Activated CD4-positive, alpha-beta T cell treated with anti-CD3 and anti-CD28 coated beads, Interleukin-2, amount 10 ng/mL, durations not matched to agents 24 days and 14 days (primary cell): ENCODE measurements at regions not wholly inside any gene's neighbourhood (a gene's known extent, or its start where the extent isn't known, plus 50 kb on each side); places are given as distances from the start of the nearest gene placed in this dataset.

Experiments
- DNase-seq: peaks from one replicate; pipeline ENCODE4 v3.0.0; 2022
- H3K27ac Mint-ChIP-seq: one replicate; pipeline ENCODE4 v1.8.0; 2022; ENCODE audit warnings: mild to moderate bottlenecking, mixed read lengths
- H3K27me3 Mint-ChIP-seq: one replicate; pipeline ENCODE4 v1.8.0; 2022; ENCODE audit warnings: mixed read lengths
- H3K36me3 Mint-ChIP-seq: one replicate; pipeline ENCODE4 v1.8.0; 2022; ENCODE audit warnings: low read depth, mild to moderate bottlenecking, mixed read lengths
- H3K4me1 Mint-ChIP-seq: one replicate; pipeline ENCODE4 v1.8.0; 2021; ENCODE audit warnings: mixed read lengths
- H3K4me3 Mint-ChIP-seq: one replicate; pipeline ENCODE4 v1.8.0; 2022; ENCODE audit warnings: mild to moderate bottlenecking, moderate library complexity, mixed read lengths
- H3K9me3 Mint-ChIP-seq: one replicate; pipeline ENCODE4 v1.8.0; 2021; ENCODE audit warnings: mixed read lengths
- intact Hi-C: fragments of 100-400 bp; cut with micrococcal nuclease; formaldehyde crosslinking; loops from one replicate; pipeline ENCODE4 v1.15.1; 2023

DNA sequence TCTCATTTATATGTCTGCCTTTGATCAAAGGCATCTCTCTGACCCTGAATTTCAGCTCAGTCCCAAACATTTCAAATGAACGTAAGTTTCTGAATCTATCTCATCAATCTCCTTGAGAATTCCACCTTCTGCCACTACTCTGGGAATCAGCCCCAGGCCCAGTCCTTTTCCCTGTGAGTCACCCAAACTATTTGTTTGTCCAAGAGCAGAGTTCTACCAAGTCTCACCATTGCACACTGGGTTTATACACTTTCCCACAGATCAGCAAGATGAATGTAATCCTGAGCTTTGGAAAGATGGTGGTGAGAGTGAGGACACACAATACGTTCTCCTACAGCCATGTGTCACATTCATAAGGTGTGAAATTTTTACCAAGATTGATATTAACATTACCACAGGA lies 251.3 kb upstream of the VWC2 start:
- Mint-ChIP-seq H3K4me3 (no peak overlapping the region), H3K27ac (no peak overlapping the region), H3K27me3 (no peaks in the 10 kb centered on the region), H3K9me3 (no peaks in the 10 kb centered on the region), H3K36me3 (no peaks in the 10 kb centered on the region), H3K4me1 (no peaks in the 10 kb centered on the region)
- DNase-seq, result no peak
- intact Hi-C loops, result no loop called here

DNA sequence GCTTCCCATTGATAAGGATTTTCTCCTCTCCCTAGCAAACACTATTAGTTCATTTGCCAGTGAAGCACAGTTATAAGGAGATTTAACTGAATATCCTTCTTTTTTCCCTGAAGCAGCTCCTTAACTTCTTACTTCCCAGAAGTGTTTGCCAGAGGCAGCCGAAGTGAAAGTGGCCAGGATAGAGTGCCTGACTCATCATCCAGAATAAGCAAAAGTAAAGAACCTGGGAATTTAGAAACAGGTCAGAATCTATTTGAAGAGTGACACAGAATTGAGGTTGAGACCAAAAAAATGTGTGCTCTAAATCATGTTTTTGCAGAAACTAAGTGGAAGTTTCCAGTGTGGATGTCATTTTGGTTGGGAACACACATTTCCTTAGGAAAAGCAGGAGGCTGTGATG lies 249.6 kb upstream of the VWC2 start:
- H3K4me3 Mint-ChIP-seq, result no peak overlapping the region
- no peaks in the 10 kb centered on the region for H3K4me1 Mint-ChIP-seq
- no peaks in the 10 kb centered on the region for H3K9me3 Mint-ChIP-seq
- intact Hi-C loops, result no loop called here
- no peaks in the 10 kb centered on the region for H3K36me3 Mint-ChIP-seq
- DNase-seq, result no peak
- H3K27me3 Mint-ChIP-seq, result no peaks in the 10 kb centered on the region
- H3K27ac Mint-ChIP-seq, result no peak overlapping the region

DNA sequence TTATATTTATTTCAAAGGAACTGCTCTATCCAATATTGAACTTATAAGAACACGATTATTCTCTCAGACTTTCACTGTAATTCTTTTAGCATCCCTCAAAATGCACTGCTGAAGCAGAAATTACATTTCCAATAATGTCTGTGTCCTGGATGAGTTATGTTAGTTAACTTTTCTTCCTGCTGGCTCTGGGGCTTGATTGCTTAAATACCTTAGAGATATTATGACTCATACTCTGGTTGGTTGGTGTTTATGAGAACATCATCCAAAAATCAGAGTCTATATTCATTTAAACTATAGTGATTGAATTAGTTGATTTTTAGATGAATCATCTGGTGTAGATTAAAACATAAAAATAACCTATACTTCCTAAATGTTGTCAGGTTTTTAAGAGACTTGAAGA lies 246.3 kb upstream of the VWC2 start:
- Mint-ChIP-seq H3K27me3 (no peaks in the 10 kb centered on the region), H3K4me1 (no peaks in the 10 kb centered on the region), H3K36me3 (no peaks in the 10 kb centered on the region), H3K9me3 (no peaks in the 10 kb centered on the region), H3K4me3 (no peak overlapping the region), H3K27ac (no peak overlapping the region)
- intact Hi-C loops, result no loop called here
- DNase-seq, result no peak

DNA sequence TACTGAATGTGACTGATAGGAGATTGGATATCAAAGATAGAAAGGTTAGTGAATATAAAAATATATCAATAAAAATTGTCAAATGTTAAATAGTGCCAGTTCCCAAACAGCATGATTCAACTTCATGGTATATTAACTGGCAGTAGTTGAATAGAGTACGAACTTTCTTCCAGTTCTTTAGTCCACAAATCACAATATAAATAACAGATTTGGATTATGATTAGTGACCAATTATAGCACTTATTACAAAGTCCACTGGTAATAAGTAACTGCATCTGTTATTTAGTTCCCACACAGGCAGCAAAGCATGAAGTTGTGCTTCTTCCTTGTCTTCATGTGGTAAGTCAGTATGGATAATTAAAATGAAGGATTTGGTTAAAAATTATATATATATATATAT lies 243.0 kb upstream of the VWC2 start:
- Mint-ChIP-seq H3K9me3 (no peaks in the 10 kb centered on the region), H3K4me1 (no peaks in the 10 kb centered on the region), H3K4me3 (no peak overlapping the region), H3K27me3 (no peaks in the 10 kb centered on the region), H3K27ac (no peak overlapping the region), H3K36me3 (no peaks in the 10 kb centered on the region)
- intact Hi-C loops, result no loop called here
- DNase-seq, result no peak

DNA sequence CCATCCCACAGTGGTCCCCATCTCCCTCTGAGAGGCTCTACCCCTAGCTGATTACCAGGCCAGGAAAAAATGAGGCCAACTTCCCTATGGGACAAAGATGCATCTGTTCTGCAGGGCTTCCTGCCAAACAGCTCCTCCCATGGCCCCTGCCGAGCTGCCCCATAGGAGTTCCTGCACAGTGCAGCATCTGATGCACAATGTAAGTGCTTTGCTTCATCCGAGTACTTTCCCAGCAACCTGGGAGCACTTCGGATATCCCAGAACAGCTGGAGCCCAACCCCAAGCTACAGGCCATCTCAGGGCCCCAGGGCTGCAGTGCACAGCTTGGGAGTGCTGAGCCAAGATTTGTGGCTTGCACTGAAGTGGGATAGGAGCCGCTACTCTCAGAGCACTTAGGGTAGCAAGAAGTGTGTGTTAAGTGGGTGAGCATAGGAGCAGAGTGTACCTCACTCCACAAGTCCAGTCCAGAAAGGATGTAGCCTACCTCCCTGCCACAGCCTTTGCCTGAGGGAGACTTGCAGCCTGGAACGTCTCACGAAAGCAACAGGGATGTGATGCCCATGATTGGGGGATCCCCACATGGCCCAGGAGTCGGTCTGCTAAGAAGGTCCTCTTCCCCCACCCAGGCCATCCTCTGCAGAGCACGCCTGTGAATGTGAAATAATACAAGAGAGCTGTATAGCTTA lies 209.6 kb upstream of the VWC2 start:
- no peaks in the 10 kb centered on the region for H3K36me3 Mint-ChIP-seq
- no peak overlapping the region for H3K4me3 Mint-ChIP-seq
- no peak overlapping the region for H3K27ac Mint-ChIP-seq
- no peaks in the 10 kb centered on the region for H3K4me1 Mint-ChIP-seq
- no peak for DNase-seq
- H3K9me3 Mint-ChIP-seq, result peaks cover 6% of the 10 kb centered on the region
- H3K27me3 Mint-ChIP-seq, result no peaks in the 10 kb centered on the region
- intact Hi-C loops, result no loop called here

DNA sequence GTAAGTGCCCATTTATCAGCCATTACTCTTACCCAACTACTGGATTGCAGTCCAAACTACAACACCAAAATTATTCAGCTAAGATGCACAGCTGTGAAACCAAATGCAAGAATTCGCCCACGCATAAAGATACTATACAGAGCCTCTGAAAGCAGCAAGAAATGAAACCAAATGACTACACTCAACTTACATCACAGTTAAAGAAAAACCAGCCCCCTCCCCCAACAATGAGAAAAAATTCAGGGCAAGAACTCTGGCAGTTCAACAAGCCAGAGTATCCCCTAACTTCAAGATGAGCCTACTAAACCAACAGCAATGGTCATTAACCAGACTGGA lies 209.1 kb upstream of the VWC2 start:
- Mint-ChIP-seq H3K27ac (no peak overlapping the region), H3K4me3 (no peak overlapping the region), H3K36me3 (no peaks in the 10 kb centered on the region), H3K9me3 (peaks cover 6% of the 10 kb centered on the region), H3K4me1 (no peaks in the 10 kb centered on the region), H3K27me3 (no peaks in the 10 kb centered on the region)
- DNase-seq, result no peak
- intact Hi-C loops, result no loop called here

DNA sequence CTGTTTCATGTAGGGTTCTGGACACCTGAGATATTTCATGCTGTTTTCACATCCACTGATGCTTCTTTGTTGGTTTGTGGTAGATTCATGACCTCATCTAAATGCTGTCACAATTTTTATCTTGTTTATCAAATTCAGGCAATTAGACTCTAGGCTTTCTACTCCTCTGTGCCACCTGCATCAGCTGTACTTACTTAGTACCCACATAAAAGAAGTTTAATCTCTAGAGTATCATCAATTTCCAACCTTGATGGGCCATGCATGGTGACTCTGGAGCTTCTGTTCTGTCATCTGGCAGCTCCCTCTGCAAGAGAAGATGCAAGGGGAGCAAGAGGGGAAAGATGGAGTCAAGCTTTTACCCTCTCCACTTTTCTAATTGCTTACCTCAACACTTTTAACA lies 195.9 kb upstream of the VWC2 start:
- no peak for DNase-seq
- intact Hi-C loops, result no loop called here
- H3K4me3 Mint-ChIP-seq, result no peak overlapping the region
- H3K4me1 Mint-ChIP-seq, result no peaks in the 10 kb centered on the region
- no peaks in the 10 kb centered on the region for H3K36me3 Mint-ChIP-seq
- no peaks in the 10 kb centered on the region for H3K9me3 Mint-ChIP-seq
- no peak overlapping the region for H3K27ac Mint-ChIP-seq
- H3K27me3 Mint-ChIP-seq, result no peaks in the 10 kb centered on the region

DNA sequence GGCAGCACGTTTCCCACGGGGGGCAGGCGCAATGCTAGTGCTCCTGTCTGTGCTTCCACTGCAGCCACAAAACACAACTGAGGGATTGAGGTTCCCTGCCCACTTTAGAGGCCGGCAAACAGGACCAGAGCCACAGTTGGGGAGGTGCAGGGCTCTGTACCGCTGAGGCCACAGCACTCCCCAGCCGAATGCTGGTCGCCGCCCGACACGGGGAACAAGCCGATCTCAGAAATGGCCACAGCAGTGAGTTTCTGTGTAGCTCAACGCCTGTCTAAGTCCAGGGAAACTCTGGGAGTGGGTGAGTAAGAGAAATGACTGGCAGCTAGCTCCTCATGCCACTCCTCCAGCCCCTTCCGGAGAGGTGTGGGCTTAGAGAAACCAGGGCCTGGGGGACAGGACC lies 194.0 kb upstream of the VWC2 start:
- H3K4me1 Mint-ChIP-seq, result no peaks in the 10 kb centered on the region
- no peaks in the 10 kb centered on the region for H3K9me3 Mint-ChIP-seq
- H3K27me3 Mint-ChIP-seq, result no peaks in the 10 kb centered on the region
- no peak overlapping the region for H3K27ac Mint-ChIP-seq
- no peak for DNase-seq
- intact Hi-C loops, result no loop called here
- no peak overlapping the region for H3K4me3 Mint-ChIP-seq
- H3K36me3 Mint-ChIP-seq, result no peaks in the 10 kb centered on the region

DNA sequence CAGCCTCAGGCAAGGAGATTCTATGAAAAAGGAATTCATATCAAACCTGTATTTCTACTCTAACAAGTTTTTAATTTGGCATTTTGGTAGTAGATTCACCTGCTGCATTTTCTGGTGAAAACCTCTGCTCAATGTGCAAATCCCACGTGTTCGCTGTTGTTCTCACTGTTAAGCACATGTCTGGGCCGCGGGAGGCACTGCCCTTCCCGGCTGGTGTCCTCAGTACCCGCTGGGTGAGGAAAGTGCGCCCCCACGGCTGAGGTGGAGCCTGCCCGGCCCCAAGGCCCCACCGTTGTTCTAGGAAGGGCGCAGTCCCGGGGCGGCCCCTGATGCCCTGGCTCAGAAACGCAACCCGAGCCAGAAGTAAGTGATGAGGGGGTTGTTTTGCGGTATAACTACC lies 193.4 kb upstream of the VWC2 start:
- DNase-seq, result no peak
- H3K4me3 Mint-ChIP-seq, result no peak overlapping the region
- no peaks in the 10 kb centered on the region for H3K9me3 Mint-ChIP-seq
- H3K36me3 Mint-ChIP-seq, result no peaks in the 10 kb centered on the region
- no peaks in the 10 kb centered on the region for H3K4me1 Mint-ChIP-seq
- H3K27ac Mint-ChIP-seq, result no peak overlapping the region
- no peaks in the 10 kb centered on the region for H3K27me3 Mint-ChIP-seq
- intact Hi-C loops, result no loop called here

DNA sequence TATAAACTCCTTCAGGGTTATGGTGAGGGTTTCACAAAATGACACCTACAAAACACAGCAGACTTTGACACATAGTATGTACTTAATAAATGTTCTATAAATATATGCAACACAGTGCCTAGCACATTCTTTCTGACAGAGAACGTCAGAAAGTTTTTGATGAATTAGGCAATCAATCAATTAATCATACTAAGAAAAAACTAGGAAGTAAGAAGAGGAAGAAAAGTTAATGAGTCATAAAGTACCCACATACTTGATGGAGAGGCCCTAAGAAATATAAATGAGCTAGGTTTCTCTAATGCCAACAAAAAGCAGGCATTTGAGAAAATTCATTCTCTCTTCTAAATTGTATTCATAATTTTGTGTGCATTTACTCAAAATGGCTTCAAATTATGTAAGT lies 192.7 kb upstream of the VWC2 start:
- intact Hi-C loops, result no loop called here
- Mint-ChIP-seq H3K36me3 (no peaks in the 10 kb centered on the region), H3K4me3 (no peak overlapping the region), H3K27ac (no peak overlapping the region), H3K9me3 (no peaks in the 10 kb centered on the region), H3K4me1 (no peaks in the 10 kb centered on the region), H3K27me3 (no peaks in the 10 kb centered on the region)
- no peak for DNase-seq

DNA sequence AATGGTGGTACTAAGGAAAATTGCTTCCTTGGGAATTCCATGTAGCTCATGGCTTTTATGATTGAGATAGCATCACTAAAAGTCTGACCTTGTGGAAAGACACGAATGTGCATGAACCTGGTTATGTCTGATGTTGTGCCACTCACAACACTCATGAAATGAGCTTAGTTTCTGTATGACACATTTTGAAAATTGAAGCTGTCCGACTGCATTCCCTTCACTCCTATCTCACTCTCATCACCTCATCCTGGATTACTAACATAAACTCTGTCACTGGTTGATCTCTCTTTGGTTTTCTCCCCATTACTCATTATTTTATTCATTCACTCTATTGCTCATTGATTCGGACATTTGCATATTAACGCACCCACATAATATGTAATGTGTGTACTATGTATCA lies 190.0 kb upstream of the VWC2 start:
- H3K4me3 Mint-ChIP-seq, result no peak overlapping the region
- no peaks in the 10 kb centered on the region for H3K4me1 Mint-ChIP-seq
- no peaks in the 10 kb centered on the region for H3K9me3 Mint-ChIP-seq
- intact Hi-C loops, result no loop called here
- no peak overlapping the region for H3K27ac Mint-ChIP-seq
- H3K36me3 Mint-ChIP-seq, result no peaks in the 10 kb centered on the region
- H3K27me3 Mint-ChIP-seq, result no peaks in the 10 kb centered on the region
- DNase-seq, result no peak

DNA sequence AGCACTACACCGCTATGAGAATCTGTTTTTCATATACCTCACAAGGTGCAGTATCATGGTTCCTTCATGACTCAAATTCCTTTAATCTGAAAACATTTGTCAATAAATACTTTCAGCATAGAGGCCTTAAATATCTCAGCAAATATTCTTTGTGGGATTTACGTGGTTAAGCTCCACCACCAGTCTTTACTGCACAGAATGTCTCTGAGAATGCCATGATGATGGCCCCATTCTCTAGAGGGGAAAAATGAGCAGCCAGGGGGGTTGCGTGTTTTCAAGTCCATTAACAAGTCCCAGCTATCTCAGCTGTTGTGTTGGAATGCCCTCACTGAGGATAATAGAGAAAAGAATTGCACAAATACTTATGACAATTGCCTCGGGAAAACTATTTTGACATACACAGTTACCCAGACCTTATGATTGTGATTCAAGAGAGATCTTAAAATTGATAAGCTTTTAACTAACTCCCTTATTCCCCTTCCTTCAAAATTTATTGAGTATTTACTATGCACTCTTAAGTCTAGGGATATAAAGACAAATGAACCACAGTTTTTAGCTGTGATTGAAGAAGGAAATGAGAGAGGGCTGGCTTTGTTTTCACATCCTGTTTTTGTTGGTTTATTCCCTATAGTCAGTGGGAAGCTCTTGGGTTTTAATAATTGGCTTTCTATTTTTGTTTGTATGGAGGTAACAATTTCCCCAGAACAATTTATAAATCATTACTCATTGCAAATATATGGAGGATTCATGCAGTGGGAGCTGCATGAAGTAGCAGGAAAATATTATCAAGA lies 176.5 kb upstream of the VWC2 start:
- Mint-ChIP-seq H3K4me3 (no peak overlapping the region), H3K4me1 (no peaks in the 10 kb centered on the region), H3K9me3 (no peaks in the 10 kb centered on the region), H3K27ac (no peak overlapping the region), H3K27me3 (no peaks in the 10 kb centered on the region), H3K36me3 (no peaks in the 10 kb centered on the region)
- no peak for DNase-seq
- intact Hi-C loops, result no loop called here

DNA sequence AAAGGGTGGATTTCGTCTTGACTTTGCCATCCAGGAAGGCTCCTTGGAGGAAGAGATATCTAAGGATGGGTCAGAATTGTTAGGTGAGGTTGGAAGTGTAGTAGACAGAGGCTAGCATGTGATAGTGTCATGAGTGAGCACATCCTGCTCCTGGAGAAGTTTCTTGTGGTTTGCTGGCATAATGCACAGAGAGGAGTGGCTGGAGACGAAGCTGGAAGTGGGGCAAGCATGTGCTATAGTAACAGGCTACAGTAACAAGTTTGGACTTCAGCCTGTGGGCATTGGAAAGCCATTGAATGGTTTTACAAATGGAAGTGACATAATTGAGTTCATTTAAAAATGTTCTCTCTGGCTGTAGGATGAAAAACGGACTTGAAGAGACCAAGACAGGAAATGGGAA lies 175.6 kb upstream of the VWC2 start:
- H3K4me1 Mint-ChIP-seq, result no peaks in the 10 kb centered on the region
- no peak overlapping the region for H3K4me3 Mint-ChIP-seq
- DNase-seq, result no peak
- H3K27ac Mint-ChIP-seq, result no peak overlapping the region
- intact Hi-C loops, result no loop called here
- H3K36me3 Mint-ChIP-seq, result no peaks in the 10 kb centered on the region
- H3K9me3 Mint-ChIP-seq, result no peaks in the 10 kb centered on the region
- H3K27me3 Mint-ChIP-seq, result no peaks in the 10 kb centered on the region

DNA sequence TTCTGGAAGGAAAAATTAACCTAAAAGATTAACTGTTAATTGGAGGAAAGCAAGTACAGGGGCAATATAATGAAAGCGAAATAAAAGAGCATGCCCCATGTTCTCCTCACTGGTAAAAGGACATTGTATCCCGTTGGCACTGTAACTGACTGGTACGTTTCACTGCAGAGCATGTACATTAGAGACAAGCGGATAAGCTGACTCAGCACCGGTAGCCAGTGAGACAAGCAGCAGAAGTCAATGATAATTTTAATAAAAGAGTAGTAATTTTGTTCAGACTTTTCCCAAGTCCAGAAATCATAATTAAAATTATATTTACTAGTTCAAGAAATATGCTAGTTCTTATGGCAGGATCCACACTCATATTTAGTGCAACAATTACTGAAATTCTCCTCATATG lies 161.5 kb upstream of the VWC2 start:
- Mint-ChIP-seq H3K27me3 (no peaks in the 10 kb centered on the region), H3K4me3 (no peak overlapping the region), H3K27ac (no peak overlapping the region), H3K9me3 (no peaks in the 10 kb centered on the region), H3K4me1 (no peaks in the 10 kb centered on the region), H3K36me3 (no peaks in the 10 kb centered on the region)
- no peak for DNase-seq
- intact Hi-C loops, result no loop called here

DNA sequence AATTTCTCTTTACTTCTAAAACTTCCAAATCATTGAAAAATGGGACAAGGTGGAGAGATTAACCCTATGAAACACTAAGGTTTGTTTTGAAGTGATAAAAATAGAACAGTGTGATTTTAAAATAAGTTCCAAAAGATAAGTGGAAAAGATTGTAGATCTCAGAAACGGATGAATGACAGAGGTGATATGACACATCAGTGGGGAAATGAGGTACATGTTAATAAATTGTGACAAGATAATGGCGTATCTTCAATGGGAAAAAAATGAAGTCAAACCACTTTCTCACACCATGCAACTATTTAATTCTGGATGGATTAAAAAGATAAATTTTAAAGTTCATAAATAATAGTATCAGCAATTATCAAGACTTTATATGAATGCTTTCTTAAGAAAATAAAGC lies 159.7 kb upstream of the VWC2 start:
- H3K27me3 Mint-ChIP-seq, result no peaks in the 10 kb centered on the region
- no peak for DNase-seq
- no peak overlapping the region for H3K4me3 Mint-ChIP-seq
- no peak overlapping the region for H3K27ac Mint-ChIP-seq
- H3K9me3 Mint-ChIP-seq, result peaks cover 3% of the 10 kb centered on the region
- intact Hi-C loops, result no loop called here
- no peaks in the 10 kb centered on the region for H3K4me1 Mint-ChIP-seq
- H3K36me3 Mint-ChIP-seq, result no peaks in the 10 kb centered on the region
